GM19463 (cell line): ENCODE measurements at regions not wholly inside any gene's neighbourhood (a gene's known extent, or its start where the extent isn't known, plus 50 kb on each side); places are given as distances from the start of the nearest gene placed in this dataset.

Source experiments
- ATAC-seq: cut with Tn5 transposase; IDR thresholded peaks from one replicate; pipeline ENCODE4 v1.9.1; 2021; ENCODE audit warnings: mild to moderate bottlenecking, moderate library complexity; ENCODE audit not compliant: unreplicated experiment

DNA sequence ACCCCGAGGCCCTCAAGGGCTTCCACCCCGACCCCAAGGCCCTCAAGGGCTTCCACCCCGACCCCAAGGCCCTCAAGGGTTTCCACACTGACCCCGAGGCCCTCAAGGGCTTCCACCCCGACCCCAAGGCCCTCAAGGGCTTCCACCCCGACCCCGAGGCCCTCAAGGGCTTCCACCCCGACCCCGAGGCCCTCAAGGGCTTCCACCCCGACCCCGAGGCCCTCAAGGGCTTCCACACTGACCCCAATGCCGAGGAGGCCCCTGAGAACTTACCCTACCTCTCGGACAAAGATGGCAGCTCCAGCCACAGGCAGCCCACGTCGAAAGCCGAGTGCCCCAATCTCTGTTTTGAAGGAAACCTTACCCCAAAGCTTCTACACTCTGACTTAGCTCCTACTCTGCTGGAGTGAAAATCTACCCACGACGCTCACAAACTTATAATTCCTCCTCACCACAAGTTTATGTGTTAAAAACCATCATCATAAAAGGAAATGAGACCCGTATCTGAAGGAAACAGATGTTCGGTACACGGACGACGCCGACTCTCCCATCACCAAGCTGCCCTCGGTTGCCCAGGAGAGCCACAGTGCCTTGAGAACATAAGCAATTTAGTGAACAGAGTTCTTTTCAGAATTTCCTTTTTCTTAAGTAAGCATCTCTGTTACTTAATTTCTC lies 61.2 kb upstream of the RPH3AL start:
- ATAC-seq: no peak

DNA sequence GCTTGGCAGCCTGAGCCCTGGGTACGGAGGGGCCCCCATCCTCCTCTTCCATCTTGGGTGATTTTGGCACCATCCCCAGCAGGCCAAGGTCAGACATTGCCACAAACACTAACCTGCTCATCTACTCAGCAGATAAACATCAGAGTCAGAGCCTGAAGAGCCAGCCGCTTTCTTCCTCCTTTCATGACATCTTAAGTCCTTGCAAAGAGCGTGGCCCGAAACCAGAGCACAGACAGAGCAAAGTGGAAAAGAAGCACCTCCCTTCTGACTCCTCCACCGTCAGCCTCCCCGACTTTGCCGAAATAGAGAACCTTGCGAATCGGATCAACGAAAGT lies 60.4 kb upstream of the RPH3AL start:
- no peak for ATAC-seq

GRCh38 chr17:412211-413015 lies 59.8 kb upstream of the RPH3AL start:
- ATAC-seq: no peak

GRCh38 chr17:411421-412120 lies 59.0 kb upstream of the RPH3AL start:
- ATAC-seq: no peak

DNA sequence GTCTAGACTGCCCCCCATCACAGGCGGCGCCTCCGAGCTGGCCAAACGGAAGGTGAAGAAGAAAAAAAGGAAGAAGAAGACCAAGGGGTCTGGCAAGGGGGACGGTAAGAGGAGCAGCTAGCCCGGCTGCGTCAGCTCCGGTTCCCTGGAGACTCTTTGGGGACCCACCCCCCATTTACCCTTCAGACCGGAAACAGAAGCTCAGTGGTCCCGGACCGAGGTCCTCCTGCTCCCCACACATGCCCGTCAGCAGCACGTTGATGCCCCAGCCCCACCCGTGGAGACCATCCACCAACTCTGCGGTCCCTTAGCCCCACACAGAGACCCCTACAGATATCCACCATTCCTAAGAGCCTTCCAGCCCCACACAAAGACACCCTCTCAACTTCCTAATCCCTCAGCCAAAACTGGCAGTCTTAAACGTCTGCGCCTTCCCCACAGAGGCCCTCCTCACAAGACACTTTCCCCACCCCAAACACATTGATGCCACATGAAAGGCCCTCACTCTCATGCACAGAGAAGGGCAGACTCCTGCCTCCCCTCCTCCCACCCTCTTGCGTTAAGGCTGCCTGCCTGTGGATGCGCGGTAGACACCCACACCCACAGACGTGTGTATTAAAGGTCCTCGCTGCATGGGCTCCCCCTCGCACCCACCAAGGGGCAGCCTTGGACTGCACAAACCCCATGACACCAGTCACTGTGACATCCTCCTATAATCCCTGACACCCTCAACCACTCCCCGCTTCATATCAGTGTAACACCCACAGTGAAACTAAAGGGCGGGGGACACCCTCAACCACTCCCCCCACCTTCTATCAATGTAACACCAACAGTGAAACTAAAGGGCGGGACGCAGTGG lies 58.2 kb upstream of the RPH3AL start:
- no peak for ATAC-seq

- peak; percentile 81 for ATAC-seq
Measured at GRCh38 chr17:409848-410542, 57.4 kb upstream of the RPH3AL start.

DNA sequence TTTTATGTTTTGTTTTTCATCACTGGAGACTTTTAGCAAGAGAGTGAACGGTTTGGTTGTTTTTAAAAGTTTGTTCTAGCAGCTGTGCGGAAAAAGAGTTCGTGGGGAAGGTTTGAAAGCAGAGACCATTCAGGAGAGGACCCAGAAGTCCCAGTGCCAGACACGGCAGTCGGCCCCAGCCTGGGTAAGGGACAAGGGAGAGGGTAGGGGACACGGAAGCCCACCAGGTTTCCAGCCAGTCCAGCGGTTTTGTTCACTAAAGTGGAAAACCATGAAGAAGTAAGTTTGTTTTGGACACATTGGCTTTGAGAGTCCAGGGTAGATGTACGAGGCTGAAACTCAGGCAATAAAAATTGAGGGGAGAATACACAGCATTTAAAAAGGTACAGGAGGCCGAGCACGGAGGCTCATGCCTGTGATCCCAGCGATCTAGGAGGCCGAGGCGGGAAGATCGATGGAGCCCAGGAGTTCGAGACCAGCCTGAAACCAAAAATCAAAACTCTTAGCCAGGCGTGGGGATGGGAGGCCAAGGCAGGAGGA lies 56.8 kb upstream of the RPH3AL start:
- no peak for ATAC-seq

- no peak for ATAC-seq
Measured at GRCh38 chr17:404703-405102, 52.1 kb upstream of the RPH3AL start.
